Liver (tissue), 3 donors: ENCODE measurements at regions not wholly inside any gene's neighbourhood (a gene's known extent, or its start where the extent isn't known, plus 50 kb on each side); places are given as distances from the start of the nearest gene placed in this dataset.

ENCODE experiments used
- RAD21 ChIP-seq, 2 donors: IDR thresholded peaks; 2 replicates each; pipeline ENCODE4 v1.6.1; 2016; ENCODE audit warnings: antibody characterized with exemption in 2 of 2, mild to moderate bottlenecking in 2 of 2
- TF ChIP-seq, protein P1 (sequence below): fragments of 150-350 bp; IDR thresholded peaks from 2 replicates; pipeline ENCODE4 v1.5.1; 2017; ENCODE audit warnings: improper control_type of control experiment, low read depth, low read length; ENCODE audit not compliant: missing input control
- donor health status: healthy.
- donor health status: healthy.

DNA sequence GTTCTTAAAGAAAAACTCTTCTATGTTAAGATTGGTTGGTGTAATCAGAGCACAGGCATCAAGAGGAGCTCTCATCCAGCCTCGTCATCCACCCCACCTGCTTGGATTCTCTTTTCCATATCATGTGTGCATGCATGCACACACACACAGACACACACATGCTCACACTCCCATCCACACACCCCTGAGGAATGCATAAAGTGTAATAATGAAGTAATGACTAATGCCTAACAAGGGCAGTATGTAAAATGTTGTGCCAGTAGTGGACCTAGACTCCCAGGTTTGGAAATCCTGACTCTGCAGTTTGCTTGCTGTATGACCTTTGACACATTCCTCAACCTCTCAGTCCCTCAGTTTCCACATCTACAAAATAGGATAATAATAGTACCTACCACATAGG, 280.0 kb upstream of the ANKRD55 start:
- TF ChIP-seq, protein P1, sequence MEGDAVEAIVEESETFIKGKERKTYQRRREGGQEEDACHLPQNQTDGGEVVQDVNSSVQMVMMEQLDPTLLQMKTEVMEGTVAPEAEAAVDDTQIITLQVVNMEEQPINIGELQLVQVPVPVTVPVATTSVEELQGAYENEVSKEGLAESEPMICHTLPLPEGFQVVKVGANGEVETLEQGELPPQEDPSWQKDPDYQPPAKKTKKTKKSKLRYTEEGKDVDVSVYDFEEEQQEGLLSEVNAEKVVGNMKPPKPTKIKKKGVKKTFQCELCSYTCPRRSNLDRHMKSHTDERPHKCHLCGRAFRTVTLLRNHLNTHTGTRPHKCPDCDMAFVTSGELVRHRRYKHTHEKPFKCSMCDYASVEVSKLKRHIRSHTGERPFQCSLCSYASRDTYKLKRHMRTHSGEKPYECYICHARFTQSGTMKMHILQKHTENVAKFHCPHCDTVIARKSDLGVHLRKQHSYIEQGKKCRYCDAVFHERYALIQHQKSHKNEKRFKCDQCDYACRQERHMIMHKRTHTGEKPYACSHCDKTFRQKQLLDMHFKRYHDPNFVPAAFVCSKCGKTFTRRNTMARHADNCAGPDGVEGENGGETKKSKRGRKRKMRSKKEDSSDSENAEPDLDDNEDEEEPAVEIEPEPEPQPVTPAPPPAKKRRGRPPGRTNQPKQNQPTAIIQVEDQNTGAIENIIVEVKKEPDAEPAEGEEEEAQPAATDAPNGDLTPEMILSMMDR, result no peak
- no peak for TF ChIP-seq RAD21 (IDR thresholded peaks at IDR 0.05)
